Heart left ventricle (tissue), 13 donors: ENCODE measurements at regions not wholly inside any gene's neighbourhood (a gene's known extent, or its start where the extent isn't known, plus 50 kb on each side); places are given as distances from the start of the nearest gene placed in this dataset.

ENCODE experiments used
- POLR2A ChIP-seq, 2 donors: fragments of 450-650 bp; IDR thresholded peaks; one replicate each; pipeline ENCODE4 v1.6.1; 2017; ENCODE audit warnings: antibody characterized with exemption in 2 of 2, mild to moderate bottlenecking in 2 of 2, moderate library complexity in 2 of 2
- TF ChIP-seq, protein P1 (sequence below), 12 donors: fragments of 200-600 bp; sonication (generic) in 4 of 12; IDR thresholded peaks; one replicate each; pipeline versions ENCODE4 v1.5.0 to v1.8.0; 2018 to 2022; ENCODE audit warnings: antibody characterized with exemption in 12 of 12, mild to moderate bottlenecking in 5 of 12
- donor health status: ischemic (EF 13 %, LVEDD 7.1; RV severe dilation, severe dysfunction).
- donor health status: DM: no; HTN: yes; CAD: no.
- donor health status: DM: no; HTN: no; CAD: no.
- donor health status: ischemic (EF 25% LVEDD 6.9; RV normal size, moderate dysfunction).
- donor health status: ischemic (EF 25% LVEDD 5.7; RV mildly dilated, moderate dysfunction).
- donor health status: ischemic (EF 35%, LVEDD 5.7; RV mildly dilated, moderate dysfunction).
- donor health status: nonischemic (EF 11% LVEDD 7.7; RV severe dilation, severe dysfunction).
- donor health status: DM: yes; HTN: yes; CAD: no.
- donor health status: PGD.
- donor health status: ischemic (EF 29% LVEDD 5.4; RV normal size, mild dysfunction).
- donor health status: nonischemic (EF 23%, LVEDD 6.1; RV moderate dilation, normal function).

DNA sequence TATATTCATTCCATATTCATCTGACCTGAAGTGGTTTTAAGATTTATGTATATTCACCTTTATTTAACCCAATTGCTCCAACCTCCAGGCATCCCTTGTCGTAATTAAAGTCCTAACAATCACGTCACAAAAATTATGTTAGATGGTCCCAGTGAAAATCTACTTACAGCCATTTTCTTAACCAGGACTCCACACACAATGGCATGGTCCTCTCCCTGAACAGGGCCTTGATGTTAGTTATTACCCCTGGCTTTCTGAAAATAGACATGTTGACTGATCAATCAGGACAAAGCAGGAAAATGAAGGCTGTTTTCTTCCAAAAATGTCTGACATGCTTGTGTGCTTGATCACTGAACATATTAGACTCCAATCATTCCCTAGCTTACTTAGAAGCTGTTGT lies 542.7 kb upstream of the SLITRK5 start:
- TF ChIP-seq, protein P1, sequence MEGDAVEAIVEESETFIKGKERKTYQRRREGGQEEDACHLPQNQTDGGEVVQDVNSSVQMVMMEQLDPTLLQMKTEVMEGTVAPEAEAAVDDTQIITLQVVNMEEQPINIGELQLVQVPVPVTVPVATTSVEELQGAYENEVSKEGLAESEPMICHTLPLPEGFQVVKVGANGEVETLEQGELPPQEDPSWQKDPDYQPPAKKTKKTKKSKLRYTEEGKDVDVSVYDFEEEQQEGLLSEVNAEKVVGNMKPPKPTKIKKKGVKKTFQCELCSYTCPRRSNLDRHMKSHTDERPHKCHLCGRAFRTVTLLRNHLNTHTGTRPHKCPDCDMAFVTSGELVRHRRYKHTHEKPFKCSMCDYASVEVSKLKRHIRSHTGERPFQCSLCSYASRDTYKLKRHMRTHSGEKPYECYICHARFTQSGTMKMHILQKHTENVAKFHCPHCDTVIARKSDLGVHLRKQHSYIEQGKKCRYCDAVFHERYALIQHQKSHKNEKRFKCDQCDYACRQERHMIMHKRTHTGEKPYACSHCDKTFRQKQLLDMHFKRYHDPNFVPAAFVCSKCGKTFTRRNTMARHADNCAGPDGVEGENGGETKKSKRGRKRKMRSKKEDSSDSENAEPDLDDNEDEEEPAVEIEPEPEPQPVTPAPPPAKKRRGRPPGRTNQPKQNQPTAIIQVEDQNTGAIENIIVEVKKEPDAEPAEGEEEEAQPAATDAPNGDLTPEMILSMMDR (IDR thresholded peaks at IDR 0.05): no peak
- no peak for TF ChIP-seq POLR2A (IDR thresholded peaks at IDR 0.05)
